SK-N-SH treated with all-trans-retinoic acid at 6 μM for 48 hours (cell line): ENCODE measurements at regions not wholly inside any gene's neighbourhood (a gene's known extent, or its start where the extent isn't known, plus 50 kb on each side); places are given as distances from the start of the nearest gene placed in this dataset.

Experiments used
- ARNTL ChIP-seq: fragments of 450-650 bp; formaldehyde crosslinking; IDR thresholded peaks from 2 replicates; pipeline ENCODE4 v1.5.0; 2020; ENCODE audit warnings: low read depth, mild to moderate bottlenecking, moderate library complexity, borderline replicate concordance
- BACH2 ChIP-seq: fragments of 250-450 bp; sonication (Bioruptor Pico); IDR thresholded peaks from 2 replicates; pipeline ENCODE4 v1.9.0; 2021; ENCODE audit warnings: mild to moderate bottlenecking, borderline replicate concordance
- CSRNP3 ChIP-seq: fragments of 250-450 bp; sonication (Bioruptor Pico); IDR thresholded peaks from 2 replicates; pipeline ENCODE4 v1.5.1; 2021; ENCODE audit warnings: mild to moderate bottlenecking, moderate library complexity
- GLIS3 ChIP-seq: fragments of 250-450 bp; sonication (Bioruptor Pico); IDR thresholded peaks from 2 replicates; pipeline ENCODE4 v1.5.0; 2020; ENCODE audit warnings: mild to moderate bottlenecking, moderate library complexity
- ISL1 ChIP-seq: fragments of 250-450 bp; sonication (Bioruptor Pico); IDR thresholded peaks from 2 replicates; pipeline ENCODE4 v2.1.2; 2022; ENCODE audit warnings: mild to moderate bottlenecking, moderate library complexity
- PATZ1 ChIP-seq: fragments of 250-450 bp; sonication (Bioruptor Pico); IDR thresholded peaks from 2 replicates; pipeline ENCODE4 v1.8.0; 2020; ENCODE audit warnings: mild to moderate bottlenecking, moderate library complexity, borderline replicate concordance
- RARB ChIP-seq: fragments of 250-450 bp; sonication (Bioruptor Pico); IDR thresholded peaks from 2 replicates; pipeline ENCODE4 v1.8.0; 2021; ENCODE audit warnings: mild to moderate bottlenecking, moderate library complexity
- TCF4 ChIP-seq: fragments of 250-450 bp; sonication (Bioruptor Pico); IDR thresholded peaks from 2 replicates; pipeline ENCODE4 v1.8.0; 2021; ENCODE audit warnings: mild to moderate bottlenecking, moderate library complexity, borderline replicate concordance
- ZNF8 ChIP-seq: fragments of 450-650 bp; formaldehyde crosslinking; IDR thresholded peaks from 2 replicates; pipeline ENCODE4 v1.5.0; 2020; ENCODE audit warnings: mild to moderate bottlenecking, moderate library complexity

- TF ChIP-seq GLIS3 (CRISPR knock-in tag) (no peak), ZNF8 (CRISPR knock-in tag) (no peak), TCF4 (CRISPR knock-in tag) (no peak), BACH2 (CRISPR knock-in tag) (no peak), RARB (CRISPR knock-in tag) (no peak), ARNTL (no peak), ISL1 (CRISPR knock-in tag) (no peak), PATZ1 (no peak), CSRNP3 (CRISPR knock-in tag) (no peak)
Observed at GRCh38 chr17:34727601-34728000, 148.2 kb downstream of the TMEM132E start.
